Upper lobe of left lung (tissue), 6 donors: ENCODE measurements at regions not wholly inside any gene's neighbourhood (a gene's known extent, or its start where the extent isn't known, plus 50 kb on each side); places are given as distances from the start of the nearest gene placed in this dataset.

ENCODE experiments used
- ATAC-seq, 2 donors: fragments of 200-7000 bp; cut with Tn5 transposase; one replicate each; pipeline ENCODE4 v1.9.1; 2022; ENCODE audit warnings: mild to moderate bottlenecking in 2 of 2, moderate library complexity in 2 of 2; ENCODE audit not compliant: low FRiP score in 2 of 2
- DNase-seq, 2 donors: peaks; one replicate each; pipeline ENCODE4 v3.0.0-alpha.2; 2019 to 2020
- H3K27ac ChIP-seq, 4 donors: fragments of 200-600 bp; sonication (generic); one replicate each; pipeline ENCODE4 v1.5.1; 2016 to 2019
- H3K27me3 ChIP-seq, 4 donors: fragments of 200-600 bp; sonication (generic); one replicate each; pipeline ENCODE4 v1.5.1; 2017 to 2019
- H3K36me3 ChIP-seq, 4 donors: fragments of 200-600 bp; sonication (generic); one replicate each; pipeline ENCODE4 v1.5.1; 2016 to 2019
- H3K4me1 ChIP-seq, 4 donors: fragments of 200-600 bp; sonication (generic); one replicate each; pipeline ENCODE4 v1.5.1; 2018 to 2019
- H3K4me3 ChIP-seq, 4 donors: fragments of 200-600 bp; sonication (generic); one replicate each; pipeline ENCODE4 v1.5.1; 2017 to 2019; ENCODE audit warnings: mild to moderate bottlenecking in 2 of 4, moderate library complexity in 1 of 4
- H3K9me3 ChIP-seq, 4 donors: fragments of 200-600 bp; sonication (generic); one replicate each; pipeline ENCODE4 v1.5.1; 2018 to 2019
- EP300 ChIP-seq, 4 donors: sonication (generic); formaldehyde crosslinking; IDR thresholded peaks; one replicate each; pipeline ENCODE4 v1.5.1; 2017; ENCODE audit warnings: antibody characterized with exemption in 4 of 4, control low read depth in 2 of 4
- POLR2A ChIP-seq, 4 donors: fragments of 450-650 bp; IDR thresholded peaks; one replicate each; pipeline ENCODE4 v1.5.1; 2016 to 2017; ENCODE audit warnings: antibody characterized with exemption in 4 of 4, mild to moderate bottlenecking in 2 of 4
- POLR2AphosphoS5 ChIP-seq, 2 donors: sonication (generic); formaldehyde crosslinking; IDR thresholded peaks; one replicate each; pipeline ENCODE4 v1.5.1; 2017; ENCODE audit warnings: antibody characterized with exemption in 2 of 2
- WGBS, 2 donors: methylation state at CpG; one replicate each; pipeline ENCODE4 v1.1.5; 2017 to 2018; 5-methylcytosine and 5-hydroxymethylcytosine counted together
- TF ChIP-seq, protein P1 (sequence below), 6 experiments: fragments of 450-650 bp in 4 of 6; fragments of 200-600 bp in 2 of 6; sonication (generic) in 2 of 6; IDR thresholded peaks; one replicate each; pipeline ENCODE4 v1.5.1; 2016 to 2019; ENCODE audit warnings: antibody characterized with exemption in 6 of 6
- donor health status: DM: no; HTN: no; CAD: no; lungs with moderate emphysema.
- donor health status: DM: no; HTN: yes; CAD: no; lungs with severe emphysema.

DNA sequence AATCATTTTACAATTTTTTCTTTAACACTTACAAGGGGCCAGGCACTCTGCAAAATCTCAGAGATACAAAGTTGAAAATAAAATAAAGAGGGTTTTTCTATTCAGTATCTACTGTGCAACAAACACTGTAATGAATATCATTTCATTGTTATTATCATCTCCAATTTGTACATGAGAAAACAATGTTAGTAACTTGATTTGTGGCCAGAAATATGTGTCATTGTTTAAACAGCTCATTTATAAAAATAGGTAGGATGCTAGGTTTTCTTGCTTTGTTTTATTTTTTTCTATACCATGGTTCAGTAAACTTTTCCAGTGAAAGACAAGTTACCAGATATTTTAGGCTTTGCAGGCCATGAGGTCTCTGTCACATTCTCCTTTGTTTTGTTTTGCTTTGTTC lies 318.1 kb upstream of the UBE2E2 start:
- Histone ChIP-seq H3K4me1 (no peaks in the 10 kb centered on the region), H3K4me3 (no peak overlapping the region), H3K36me3 (no peaks in the 10 kb centered on the region), H3K27me3 (no peaks in the 10 kb centered on the region), H3K9me3 (no peaks in the 10 kb centered on the region), H3K27ac (no peak overlapping the region)
- ATAC-seq (no peak), DNase-seq (no peak)
- TF ChIP-seq, protein P1, sequence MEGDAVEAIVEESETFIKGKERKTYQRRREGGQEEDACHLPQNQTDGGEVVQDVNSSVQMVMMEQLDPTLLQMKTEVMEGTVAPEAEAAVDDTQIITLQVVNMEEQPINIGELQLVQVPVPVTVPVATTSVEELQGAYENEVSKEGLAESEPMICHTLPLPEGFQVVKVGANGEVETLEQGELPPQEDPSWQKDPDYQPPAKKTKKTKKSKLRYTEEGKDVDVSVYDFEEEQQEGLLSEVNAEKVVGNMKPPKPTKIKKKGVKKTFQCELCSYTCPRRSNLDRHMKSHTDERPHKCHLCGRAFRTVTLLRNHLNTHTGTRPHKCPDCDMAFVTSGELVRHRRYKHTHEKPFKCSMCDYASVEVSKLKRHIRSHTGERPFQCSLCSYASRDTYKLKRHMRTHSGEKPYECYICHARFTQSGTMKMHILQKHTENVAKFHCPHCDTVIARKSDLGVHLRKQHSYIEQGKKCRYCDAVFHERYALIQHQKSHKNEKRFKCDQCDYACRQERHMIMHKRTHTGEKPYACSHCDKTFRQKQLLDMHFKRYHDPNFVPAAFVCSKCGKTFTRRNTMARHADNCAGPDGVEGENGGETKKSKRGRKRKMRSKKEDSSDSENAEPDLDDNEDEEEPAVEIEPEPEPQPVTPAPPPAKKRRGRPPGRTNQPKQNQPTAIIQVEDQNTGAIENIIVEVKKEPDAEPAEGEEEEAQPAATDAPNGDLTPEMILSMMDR (IDR thresholded peaks at IDR 0.05), result no peak
- TF ChIP-seq POLR2A (IDR thresholded peaks at IDR 0.05), result no peak
- TF ChIP-seq EP300 (IDR thresholded peaks at IDR 0.05), result no peak
- no peak for TF ChIP-seq POLR2AphosphoS5 (IDR thresholded peaks at IDR 0.05)

DNA sequence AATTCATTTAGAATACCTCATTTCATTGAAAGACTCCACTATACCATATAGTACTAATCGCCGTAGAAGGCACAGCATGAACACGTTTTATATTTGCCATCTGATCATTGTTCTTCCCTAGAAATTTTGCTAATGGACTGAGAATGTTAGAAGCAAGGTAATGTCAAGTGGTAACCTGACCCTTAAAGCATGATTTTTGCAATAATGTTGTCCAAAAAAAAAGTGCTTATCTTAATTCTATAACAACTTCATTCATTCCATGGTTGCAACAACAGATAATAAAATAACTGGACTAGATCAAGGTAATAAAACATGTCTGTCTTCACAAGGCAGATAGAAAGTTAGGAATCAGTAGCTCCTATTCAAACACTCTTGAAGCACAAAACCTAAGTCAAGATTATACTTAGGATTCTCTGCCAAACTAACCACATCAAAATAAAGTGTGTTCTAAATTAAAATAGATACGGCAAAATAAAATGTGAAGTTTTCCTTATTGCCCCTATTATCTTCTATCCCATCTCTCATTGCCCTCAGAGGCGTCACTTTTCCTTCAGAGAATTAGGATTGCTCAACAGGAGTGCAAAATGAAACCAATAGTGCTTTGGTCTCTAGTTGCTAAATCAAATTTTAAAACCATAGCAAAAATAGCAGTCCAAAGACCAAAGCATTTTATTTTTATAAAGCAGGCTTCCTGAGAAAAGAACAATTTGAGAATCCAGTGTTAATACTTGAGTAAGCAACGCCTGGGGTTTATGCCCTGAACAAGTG lies 317.4 kb upstream of the UBE2E2 start:
- no peaks in the 10 kb centered on the region for H3K36me3 ChIP-seq
- DNase-seq, result no peak
- H3K4me3 ChIP-seq, result no peak overlapping the region
- H3K9me3 ChIP-seq, result no peaks in the 10 kb centered on the region
- no peak for ATAC-seq
- WGBS, 2 donors, result 80 to 83% methylated on average over 6 of the region's 6 CpGs
- no peak for TF ChIP-seq POLR2AphosphoS5 (IDR thresholded peaks at IDR 0.05)
- TF ChIP-seq, protein P1 (IDR thresholded peaks at IDR 0.05), result no peak
- no peak for TF ChIP-seq POLR2A (IDR thresholded peaks at IDR 0.05)
- TF ChIP-seq EP300 (IDR thresholded peaks at IDR 0.05), result no peak
- no peaks in the 10 kb centered on the region for H3K27me3 ChIP-seq
- H3K27ac ChIP-seq, result no peak overlapping the region
- no peaks in the 10 kb centered on the region for H3K4me1 ChIP-seq

DNA sequence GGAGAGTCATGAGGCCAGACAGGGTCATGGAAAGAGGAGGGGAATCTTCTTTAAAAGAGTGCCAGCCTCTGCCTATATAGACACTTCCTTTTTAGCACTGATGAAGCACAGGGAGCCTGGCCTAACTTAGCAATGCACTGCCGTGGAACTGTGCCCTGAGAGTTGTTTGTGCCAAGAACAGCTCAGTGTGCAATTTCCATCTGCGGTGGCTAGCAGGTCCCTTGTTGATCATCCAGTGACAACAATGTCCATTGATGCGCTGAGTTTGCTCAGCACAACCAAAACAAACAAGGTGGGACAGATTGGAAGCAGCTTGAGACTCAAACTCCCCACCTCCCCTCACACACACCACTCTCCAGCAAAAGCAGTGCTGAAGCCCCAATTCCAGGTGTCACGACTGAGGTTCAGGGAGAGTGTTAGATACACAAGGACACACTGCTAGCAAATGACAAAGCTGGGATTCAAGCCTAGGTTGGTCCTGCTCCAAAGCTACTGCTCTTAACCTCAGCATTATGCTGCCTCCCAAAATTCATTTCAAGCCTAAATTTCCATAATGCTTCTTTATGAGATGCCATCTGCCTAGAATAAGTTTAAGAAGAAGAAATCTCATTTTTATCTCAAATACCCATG lies 316.6 kb upstream of the UBE2E2 start:
- ATAC-seq, result no peak
- WGBS, 2 donors, result 59 to 60% methylated on average over 3 to 4 of the region's 4 CpGs
- Histone ChIP-seq H3K27me3 (no peaks in the 10 kb centered on the region), H3K36me3 (no peaks in the 10 kb centered on the region), H3K9me3 (no peaks in the 10 kb centered on the region), H3K4me1 (no peaks in the 10 kb centered on the region), H3K27ac (no peak overlapping the region), H3K4me3 (no peak overlapping the region)
- TF ChIP-seq POLR2A (IDR thresholded peaks at IDR 0.05) (no peak), POLR2AphosphoS5 (IDR thresholded peaks at IDR 0.05) (no peak)
- TF ChIP-seq, protein P1 (IDR thresholded peaks at IDR 0.05), result no peak
- no peak for DNase-seq

DNA sequence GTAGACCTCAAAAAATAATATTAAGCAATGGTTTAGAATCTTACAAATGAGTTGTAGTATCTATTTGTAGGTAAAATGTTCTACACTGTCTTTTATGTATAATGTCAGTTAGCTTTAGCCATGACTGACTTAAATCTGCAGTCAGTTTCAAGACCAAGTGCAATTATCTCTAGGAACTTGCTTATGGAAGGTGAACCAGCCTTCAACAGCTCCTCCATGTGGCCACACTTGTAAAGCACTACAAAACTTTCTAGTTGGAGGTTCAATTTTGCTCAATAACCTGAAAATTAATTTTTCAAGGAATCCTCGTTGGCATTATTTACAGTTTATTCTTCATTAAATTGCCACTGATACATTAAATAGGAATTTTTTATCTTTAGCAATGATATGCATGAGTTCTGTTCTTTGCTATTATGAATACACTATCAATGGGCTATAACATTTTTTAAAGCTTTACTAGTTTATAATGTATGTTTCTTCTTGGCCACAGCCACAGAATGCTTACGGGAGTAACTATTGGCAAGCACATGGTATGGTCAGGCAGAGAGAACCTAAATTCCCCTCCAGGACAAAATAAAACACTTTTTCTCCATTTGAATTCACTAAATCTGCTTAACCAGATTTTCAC lies 315.3 kb upstream of the UBE2E2 start:
- Histone ChIP-seq H3K27ac (no peak overlapping the region), H3K9me3 (no peaks in the 10 kb centered on the region), H3K4me1 (no peaks in the 10 kb centered on the region), H3K36me3 (no peaks in the 10 kb centered on the region), H3K27me3 (no peaks in the 10 kb centered on the region), H3K4me3 (no peak overlapping the region)
- ATAC-seq (no peak), DNase-seq (no peak)
- 43 to 52% methylated on average over 2 of the region's 2 CpGs for WGBS, 2 donors
- TF ChIP-seq POLR2A (IDR thresholded peaks at IDR 0.05), result no peak
- TF ChIP-seq, protein P1 (IDR thresholded peaks at IDR 0.05), result peak in 3 of 6 experiments; percentile 31 to 50 (median 46)
